Nephron (organoid): ENCODE measurements at regions not wholly inside any gene's neighbourhood (a gene's known extent, or its start where the extent isn't known, plus 50 kb on each side); places are given as distances from the start of the nearest gene placed in this dataset.
"Not testable (repeated sequence)": the region's sequence is repeated elsewhere in the genome, so short reads cannot be mapped to it uniquely, and the experiment has no call there.

ENCODE experiments used
- H3K27ac Mint-ChIP-seq, 3 experiments: 2 replicates each; pipeline ENCODE4 v1.8.0; 2020; ENCODE audit warnings: mixed read lengths in 3 of 3, mild to moderate bottlenecking in 2 of 3, moderate library complexity in 1 of 3
- H3K27me3 Mint-ChIP-seq: 2 replicates; pipeline ENCODE4 v1.8.0; 2021; ENCODE audit warnings: low read depth, mild to moderate bottlenecking, moderate library complexity, mixed read lengths
- H3K36me3 Mint-ChIP-seq: 2 replicates; pipeline ENCODE4 v1.8.0; 2020; ENCODE audit warnings: low read depth, mixed read lengths
- H3K4me1 Mint-ChIP-seq: 2 replicates; pipeline ENCODE4 v1.8.0; 2020; ENCODE audit warnings: mixed read lengths
- H3K4me3 Mint-ChIP-seq, 3 experiments: 2 replicates each; pipeline ENCODE4 v1.8.0; 2020; ENCODE audit warnings: mild to moderate bottlenecking in 3 of 3, mixed read lengths in 3 of 3, moderate library complexity in 2 of 3
- H3K9me3 Mint-ChIP-seq: 2 replicates; pipeline ENCODE4 v1.8.0; 2020; ENCODE audit warnings: mixed read lengths
- CTCF ChIP-seq, 3 experiments: fragments of 200-600 bp; sonication (generic); IDR thresholded peaks; one replicate each; pipeline ENCODE4 v1.5.0; 2021; ENCODE audit warnings: antibody characterized with exemption in 3 of 3; ENCODE audit not compliant: unreplicated experiment in 3 of 3

GRCh38 chr13:79187917-79188690 is 218.0 kb downstream of the RBM26 start:
- Mint-ChIP-seq H3K36me3 (no peaks in the 10 kb centered on the region), H3K4me1 (no peaks in the 10 kb centered on the region), H3K27me3 (no peaks in the 10 kb centered on the region), H3K4me3 (no peak overlapping the region), H3K27ac (no peak overlapping the region), H3K9me3 (no peaks in the 10 kb centered on the region)
- TF ChIP-seq CTCF (IDR thresholded peaks at IDR 0.05; ENCODE audit: unreplicated experiment in 3 of 3) = no peak

GRCh38 chr13:79185580-79185979 is 220.5 kb downstream of the RBM26 start:
- Mint-ChIP-seq H3K4me1 (no peaks in the 10 kb centered on the region), H3K4me3 (no peak overlapping the region), H3K36me3 (no peaks in the 10 kb centered on the region), H3K9me3 (no peaks in the 10 kb centered on the region), H3K27ac (no peak overlapping the region), H3K27me3 (no peaks in the 10 kb centered on the region)
- no peak for TF ChIP-seq CTCF (IDR thresholded peaks at IDR 0.05; ENCODE audit: unreplicated experiment in 3 of 3)

- Mint-ChIP-seq H3K9me3 (no peaks in the 10 kb centered on the region), H3K4me1 (no peaks in the 10 kb centered on the region), H3K27me3 (no peaks in the 10 kb centered on the region), H3K36me3 (no peaks in the 10 kb centered on the region), H3K27ac (no peak overlapping the region), H3K4me3 (no peak overlapping the region)
- TF ChIP-seq CTCF (IDR thresholded peaks at IDR 0.05; ENCODE audit: unreplicated experiment in 3 of 3) = no peak
Measured at GRCh38 chr13:79183231-79183630, 222.8 kb downstream of the RBM26 start.

GRCh38 chr13:79173691-79174090 is 232.4 kb downstream of the RBM26 start:
- H3K27ac Mint-ChIP-seq, H3K4me1 Mint-ChIP-seq, H3K4me3 Mint-ChIP-seq, H3K36me3 Mint-ChIP-seq, H3K27me3 Mint-ChIP-seq: not testable (repeated sequence)
- peaks cover 25% of the 10 kb centered on the region for H3K9me3 Mint-ChIP-seq

- H3K4me1 Mint-ChIP-seq, H3K4me3 Mint-ChIP-seq, H3K27me3 Mint-ChIP-seq, H3K27ac Mint-ChIP-seq, H3K36me3 Mint-ChIP-seq: not testable (repeated sequence)
- H3K9me3 Mint-ChIP-seq = peaks cover 30% of the 10 kb centered on the region
Measured at GRCh38 chr13:79172924-79173323, 233.1 kb downstream of the RBM26 start.

- Mint-ChIP-seq H3K4me3 (no peak overlapping the region), H3K27ac (no peak overlapping the region), H3K36me3 (no peaks in the 10 kb centered on the region), H3K27me3 (no peaks in the 10 kb centered on the region), H3K9me3 (peaks cover 35% of the 10 kb centered on the region), H3K4me1 (no peaks in the 10 kb centered on the region)
- TF ChIP-seq CTCF (IDR thresholded peaks at IDR 0.05; ENCODE audit: unreplicated experiment in 3 of 3) = no peak
Measured at GRCh38 chr13:79171141-79172061, 234.7 kb downstream of the RBM26 start.
